PFSK-1 (cell line): ENCODE measurements at regions not wholly inside any gene's neighbourhood (a gene's known extent, or its start where the extent isn't known, plus 50 kb on each side); places are given as distances from the start of the nearest gene placed in this dataset.

ENCODE experiments used
- FOXP2 ChIP-seq: optimal IDR thresholded peaks from 2 replicates; pipeline ENCODE3; 2011; ENCODE audit warnings: borderline replicate concordance, control low read depth, inconsistent platforms; ENCODE audit not compliant: insufficient read depth; ENCODE audit errors: extremely low read length, extremely low read depth
- POLR2AphosphoS5 ChIP-seq: IDR thresholded peaks from 2 replicates; pipeline ENCODE4 v1.6.1; 2012; ENCODE audit warnings: low read depth, mild to moderate bottlenecking, control low read depth, low read length, moderate library complexity
- SIN3A ChIP-seq: IDR thresholded peaks from 2 replicates; pipeline ENCODE4 v1.6.1; 2012; ENCODE audit warnings: mild to moderate bottlenecking, low read length, moderate library complexity, borderline replicate concordance; ENCODE audit not compliant: insufficient read depth
- TAF1 ChIP-seq: IDR thresholded peaks from 2 replicates; pipeline ENCODE4 v1.6.1; 2012; ENCODE audit warnings: low read length, control low read depth, borderline replicate concordance; ENCODE audit not compliant: insufficient read depth
- TF ChIP-seq, protein P1 (sequence below), 2 experiments: IDR thresholded peaks; 2 replicates each; pipeline versions ENCODE4 v1.6.1 to v1.8.0; 2011 to 2012; ENCODE audit warnings: low read depth in 2 of 2, low read length in 2 of 2, control low read depth in 1 of 2, inconsistent platforms in 1 of 2, mild to moderate bottlenecking in 1 of 2, moderate library complexity in 1 of 2; ENCODE audit not compliant: insufficient read depth in 1 of 2

DNA sequence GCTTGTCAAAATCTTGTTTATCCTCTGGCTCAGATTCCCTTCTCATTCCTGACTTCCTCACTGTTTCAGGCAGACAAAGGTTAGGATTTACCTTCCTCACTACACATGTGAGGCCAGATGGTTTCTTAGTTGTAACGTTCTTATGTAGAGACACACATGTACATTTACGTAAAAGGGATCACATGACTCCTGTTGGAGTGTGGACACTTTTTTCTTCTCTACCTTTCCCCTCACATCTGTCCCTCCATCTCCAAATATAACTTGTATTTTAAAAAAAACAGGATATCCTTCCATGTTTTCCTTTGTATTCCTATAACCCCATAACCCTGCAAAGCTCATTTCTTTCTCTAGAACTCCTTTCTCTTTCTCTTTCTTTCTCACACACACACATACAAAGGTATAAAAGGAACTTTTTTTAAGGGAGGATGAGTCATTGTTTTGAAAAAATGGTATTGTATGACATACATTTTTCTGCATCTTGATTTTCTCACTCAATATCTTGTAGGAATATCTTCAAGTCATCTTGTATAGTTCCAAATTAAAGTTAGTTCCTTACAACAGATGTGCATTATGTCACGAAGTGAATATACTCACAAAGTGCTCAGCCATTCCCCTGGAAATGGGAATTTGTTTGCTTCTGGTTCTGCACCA lies 78.2 kb upstream of the SULF2 start:
- TF ChIP-seq TAF1 (no peak), SIN3A (no peak), FOXP2 (no peak), POLR2AphosphoS5 (no peak)
- TF ChIP-seq, protein P1, sequence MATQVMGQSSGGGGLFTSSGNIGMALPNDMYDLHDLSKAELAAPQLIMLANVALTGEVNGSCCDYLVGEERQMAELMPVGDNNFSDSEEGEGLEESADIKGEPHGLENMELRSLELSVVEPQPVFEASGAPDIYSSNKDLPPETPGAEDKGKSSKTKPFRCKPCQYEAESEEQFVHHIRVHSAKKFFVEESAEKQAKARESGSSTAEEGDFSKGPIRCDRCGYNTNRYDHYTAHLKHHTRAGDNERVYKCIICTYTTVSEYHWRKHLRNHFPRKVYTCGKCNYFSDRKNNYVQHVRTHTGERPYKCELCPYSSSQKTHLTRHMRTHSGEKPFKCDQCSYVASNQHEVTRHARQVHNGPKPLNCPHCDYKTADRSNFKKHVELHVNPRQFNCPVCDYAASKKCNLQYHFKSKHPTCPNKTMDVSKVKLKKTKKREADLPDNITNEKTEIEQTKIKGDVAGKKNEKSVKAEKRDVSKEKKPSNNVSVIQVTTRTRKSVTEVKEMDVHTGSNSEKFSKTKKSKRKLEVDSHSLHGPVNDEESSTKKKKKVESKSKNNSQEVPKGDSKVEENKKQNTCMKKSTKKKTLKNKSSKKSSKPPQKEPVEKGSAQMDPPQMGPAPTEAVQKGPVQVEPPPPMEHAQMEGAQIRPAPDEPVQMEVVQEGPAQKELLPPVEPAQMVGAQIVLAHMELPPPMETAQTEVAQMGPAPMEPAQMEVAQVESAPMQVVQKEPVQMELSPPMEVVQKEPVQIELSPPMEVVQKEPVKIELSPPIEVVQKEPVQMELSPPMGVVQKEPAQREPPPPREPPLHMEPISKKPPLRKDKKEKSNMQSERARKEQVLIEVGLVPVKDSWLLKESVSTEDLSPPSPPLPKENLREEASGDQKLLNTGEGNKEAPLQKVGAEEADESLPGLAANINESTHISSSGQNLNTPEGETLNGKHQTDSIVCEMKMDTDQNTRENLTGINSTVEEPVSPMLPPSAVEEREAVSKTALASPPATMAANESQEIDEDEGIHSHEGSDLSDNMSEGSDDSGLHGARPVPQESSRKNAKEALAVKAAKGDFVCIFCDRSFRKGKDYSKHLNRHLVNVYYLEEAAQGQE (IDR thresholded peaks at IDR 0.05; ENCODE audit: insufficient read depth in 1 of 2, low read depth in 2 of 2, low read length in 2 of 2), result no peak

DNA sequence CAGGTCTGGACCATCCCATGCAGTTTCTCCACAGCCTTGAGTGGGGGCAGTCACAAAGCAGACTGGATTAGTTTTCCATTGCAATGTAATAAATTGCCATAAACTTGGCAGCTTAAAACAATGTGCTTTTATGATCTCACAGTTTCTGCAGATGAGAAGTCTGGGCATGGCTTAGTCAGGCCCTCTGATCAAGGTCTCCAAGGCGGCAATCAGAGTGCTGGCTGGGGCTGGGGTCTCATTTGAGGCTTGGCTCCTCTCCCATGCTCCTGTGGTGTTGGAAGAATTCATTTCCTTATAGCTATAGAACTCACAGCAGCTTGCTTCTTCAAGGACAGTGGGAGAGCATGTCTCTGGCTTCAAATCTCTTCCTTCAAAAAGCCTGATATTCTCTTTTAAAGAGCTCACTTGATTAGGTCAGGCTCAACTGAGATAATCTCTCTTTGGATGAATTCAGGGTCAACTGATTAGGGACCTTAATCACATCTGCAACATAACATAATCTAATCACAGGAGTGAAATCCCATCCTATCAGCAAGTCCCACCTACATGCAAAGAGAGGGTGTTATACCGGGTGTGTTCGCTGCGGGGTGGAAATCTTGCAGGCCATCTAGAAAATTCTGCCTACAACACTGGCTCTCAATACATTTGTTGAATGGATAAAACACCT lies 77.4 kb upstream of the SULF2 start:
- TF ChIP-seq, protein P1 (IDR thresholded peaks at IDR 0.05; ENCODE audit: insufficient read depth in 1 of 2, low read depth in 2 of 2, low read length in 2 of 2), result no peak
- TF ChIP-seq FOXP2 (no peak), TAF1 (no peak)

DNA sequence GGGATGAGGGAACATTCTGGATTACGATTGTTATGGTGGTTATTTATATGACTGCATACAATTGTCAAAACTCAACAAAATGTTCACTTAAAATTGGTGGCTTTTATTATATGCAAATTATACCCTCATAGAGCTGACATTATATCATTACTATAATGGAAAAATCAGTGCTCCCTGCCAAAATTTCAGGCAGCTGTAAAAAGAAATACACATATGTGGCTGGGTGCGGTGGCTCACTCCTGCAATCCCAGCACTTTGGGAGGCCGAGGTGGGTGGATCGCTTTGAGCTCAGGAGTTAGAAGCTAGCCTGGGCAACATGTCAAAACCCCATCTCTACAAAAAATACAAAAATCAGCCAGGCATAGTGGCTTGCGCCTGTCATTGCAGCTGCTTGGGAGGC lies 75.8 kb upstream of the SULF2 start:
- TF ChIP-seq SIN3A (no peak), FOXP2 (no peak), POLR2AphosphoS5 (no peak), TAF1 (no peak)
- TF ChIP-seq, protein P1 (IDR thresholded peaks at IDR 0.05; ENCODE audit: insufficient read depth in 1 of 2, low read depth in 2 of 2, low read length in 2 of 2), result no peak

DNA sequence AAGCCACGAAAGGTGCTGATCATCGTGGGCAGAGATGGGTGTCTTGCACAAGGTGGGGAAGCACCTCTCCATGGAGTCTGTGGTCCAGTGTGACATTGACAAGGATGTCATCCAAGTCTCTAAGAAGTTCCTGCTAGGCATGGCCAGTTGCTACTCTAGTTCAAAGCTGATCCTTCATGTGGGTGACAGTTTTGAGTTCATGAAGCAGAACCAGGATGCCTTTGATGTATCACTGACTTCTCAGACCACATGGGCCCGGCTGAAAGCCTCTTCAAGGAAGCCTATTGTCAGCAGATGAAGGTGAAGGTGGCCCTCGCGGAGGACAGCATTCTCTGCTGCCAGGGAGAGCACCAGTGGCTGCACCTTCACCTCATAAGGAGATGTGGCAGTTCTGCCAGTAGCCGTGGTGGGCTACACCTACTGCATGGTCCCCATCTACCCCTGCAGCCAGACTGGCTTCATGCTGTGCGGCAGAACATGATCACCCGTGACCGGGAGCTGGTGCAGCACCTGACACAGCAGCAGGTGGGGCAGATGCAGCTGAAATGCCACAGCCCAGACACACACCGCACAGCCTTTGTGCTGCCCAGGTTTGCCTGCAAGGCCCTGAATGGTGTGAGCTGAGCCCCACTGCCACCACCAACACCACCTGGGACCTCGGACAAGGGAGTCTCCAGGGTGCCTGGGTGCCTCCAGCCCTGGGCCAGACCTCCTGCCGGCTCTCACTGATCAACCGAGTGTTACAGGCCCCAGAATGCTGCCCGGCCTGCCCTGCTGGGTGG lies 75.0 kb upstream of the SULF2 start:
- TF ChIP-seq POLR2AphosphoS5 (no peak), TAF1 (no peak), SIN3A (no peak), FOXP2 (no peak)
- TF ChIP-seq, protein P1 (IDR thresholded peaks at IDR 0.05; ENCODE audit: insufficient read depth in 1 of 2, low read depth in 2 of 2, low read length in 2 of 2), result no peak
